BLaER1 (cell line): ENCODE measurements at regions not wholly inside any gene's neighbourhood (a gene's known extent, or its start where the extent isn't known, plus 50 kb on each side); places are given as distances from the start of the nearest gene placed in this dataset.

ENCODE experiments used
- H3K27ac ChIP-seq: shearing (Covaris generic); formaldehyde crosslinking; 2 replicates; pipeline ENCODE4 v1.8.1; 2022
- H3K27me3 ChIP-seq: shearing (Covaris generic); formaldehyde crosslinking; 2 replicates; pipeline ENCODE4 v1.8.1; 2022
- H3K36me3 ChIP-seq: shearing (Covaris generic); formaldehyde crosslinking; 2 replicates; pipeline ENCODE4 v1.8.1; 2022
- H3K4me1 ChIP-seq: shearing (Covaris generic); formaldehyde crosslinking; 2 replicates; pipeline ENCODE4 v1.8.1; 2022
- H3K4me2 ChIP-seq: shearing (Covaris generic); formaldehyde crosslinking; 2 replicates; pipeline ENCODE4 v1.8.1; 2022
- H3K4me3 ChIP-seq: shearing (Covaris generic); formaldehyde crosslinking; 2 replicates; pipeline ENCODE4 v1.8.1; 2022
- H3K9ac ChIP-seq: shearing (Covaris generic); formaldehyde crosslinking; 2 replicates; pipeline ENCODE4 v1.8.1; 2022
- H3K9me3 ChIP-seq: shearing (Covaris generic); formaldehyde crosslinking; 2 replicates; pipeline ENCODE4 v1.8.1; 2022
- H4K20me1 ChIP-seq: shearing (Covaris generic); formaldehyde crosslinking; 2 replicates; pipeline ENCODE4 v1.8.1; 2022
- Cebpa-rat ChIP-seq: shearing (Covaris generic); IDR thresholded peaks from 2 replicates; pipeline ENCODE4 v1.8.1; 2022

- no peaks in the 10 kb centered on the region for H3K4me1 ChIP-seq
- H3K36me3 ChIP-seq = no peaks in the 10 kb centered on the region
- H3K27ac ChIP-seq = no peak overlapping the region
- H3K27me3 ChIP-seq = no peaks in the 10 kb centered on the region
- H3K9ac ChIP-seq = no peak overlapping the region
- H3K4me2 ChIP-seq = no peak overlapping the region
- no peaks in the 10 kb centered on the region for H4K20me1 ChIP-seq
- no peaks in the 10 kb centered on the region for H3K9me3 ChIP-seq
- H3K4me3 ChIP-seq = no peak overlapping the region
- TF ChIP-seq Cebpa-rat = no peak
Observed at GRCh38 chr14:36465178-36465577, 54.9 kb downstream of the NKX2-1 start.

GRCh38 chr14:36462890-36463289 is 57.1 kb downstream of the NKX2-1 start:
- no peak for TF ChIP-seq Cebpa-rat
- Histone ChIP-seq H3K4me2 (no peak overlapping the region), H3K36me3 (no peaks in the 10 kb centered on the region), H4K20me1 (no peaks in the 10 kb centered on the region), H3K9ac (no peak overlapping the region), H3K4me1 (no peaks in the 10 kb centered on the region), H3K4me3 (no peak overlapping the region), H3K27me3 (no peaks in the 10 kb centered on the region), H3K9me3 (no peaks in the 10 kb centered on the region), H3K27ac (no peak overlapping the region)

GRCh38 chr14:36455241-36455627 is 64.8 kb downstream of the NKX2-1 start:
- H3K36me3 ChIP-seq = no peaks in the 10 kb centered on the region
- no peaks in the 10 kb centered on the region for H3K9me3 ChIP-seq
- H3K27ac ChIP-seq = no peak overlapping the region
- H4K20me1 ChIP-seq = no peaks in the 10 kb centered on the region
- no peak overlapping the region for H3K4me2 ChIP-seq
- no peak for TF ChIP-seq Cebpa-rat
- H3K27me3 ChIP-seq = no peaks in the 10 kb centered on the region
- H3K4me3 ChIP-seq = no peak overlapping the region
- no peaks in the 10 kb centered on the region for H3K4me1 ChIP-seq
- H3K9ac ChIP-seq = no peak overlapping the region

GRCh38 chr14:36454599-36455240 is 65.3 kb downstream of the NKX2-1 start:
- H3K4me1 ChIP-seq = no peaks in the 10 kb centered on the region
- H4K20me1 ChIP-seq = no peaks in the 10 kb centered on the region
- no peak overlapping the region for H3K4me3 ChIP-seq
- no peaks in the 10 kb centered on the region for H3K36me3 ChIP-seq
- no peaks in the 10 kb centered on the region for H3K27me3 ChIP-seq
- H3K27ac ChIP-seq = no peak overlapping the region
- no peak overlapping the region for H3K4me2 ChIP-seq
- H3K9ac ChIP-seq = no peak overlapping the region
- TF ChIP-seq Cebpa-rat = no peak
- no peaks in the 10 kb centered on the region for H3K9me3 ChIP-seq

- Histone ChIP-seq H3K27me3 (no peaks in the 10 kb centered on the region), H3K27ac (no peak overlapping the region), H3K4me2 (no peak overlapping the region), H3K4me3 (no peak overlapping the region), H4K20me1 (no peaks in the 10 kb centered on the region), H3K4me1 (no peaks in the 10 kb centered on the region), H3K9me3 (no peaks in the 10 kb centered on the region), H3K36me3 (no peaks in the 10 kb centered on the region), H3K9ac (no peak overlapping the region)
- TF ChIP-seq Cebpa-rat = no peak
Observed at GRCh38 chr14:36452860-36453259, 67.2 kb downstream of the NKX2-1 start.

- Histone ChIP-seq H4K20me1 (no peaks in the 10 kb centered on the region), H3K4me1 (no peaks in the 10 kb centered on the region), H3K36me3 (no peaks in the 10 kb centered on the region), H3K9me3 (no peaks in the 10 kb centered on the region), H3K9ac (no peak overlapping the region), H3K4me2 (no peak overlapping the region), H3K4me3 (no peak overlapping the region), H3K27me3 (no peaks in the 10 kb centered on the region), H3K27ac (no peak overlapping the region)
- TF ChIP-seq Cebpa-rat = no peak
Observed at GRCh38 chr14:36451310-36452065, 68.5 kb downstream of the NKX2-1 start.

- Histone ChIP-seq H3K4me3 (no peak overlapping the region), H3K36me3 (no peaks in the 10 kb centered on the region), H3K9me3 (no peaks in the 10 kb centered on the region), H3K4me2 (no peak overlapping the region), H3K4me1 (no peaks in the 10 kb centered on the region), H3K9ac (no peak overlapping the region), H3K27ac (no peak overlapping the region), H4K20me1 (no peaks in the 10 kb centered on the region), H3K27me3 (no peaks in the 10 kb centered on the region)
- TF ChIP-seq Cebpa-rat = no peak
Observed at GRCh38 chr14:36450550-36450949, 69.5 kb downstream of the NKX2-1 start.

- no peaks in the 10 kb centered on the region for H3K27me3 ChIP-seq
- no peak overlapping the region for H3K4me2 ChIP-seq
- TF ChIP-seq Cebpa-rat = no peak
- no peak overlapping the region for H3K4me3 ChIP-seq
- H3K9me3 ChIP-seq = no peaks in the 10 kb centered on the region
- no peaks in the 10 kb centered on the region for H3K4me1 ChIP-seq
- H3K36me3 ChIP-seq = no peaks in the 10 kb centered on the region
- no peak overlapping the region for H3K27ac ChIP-seq
- H3K9ac ChIP-seq = no peak overlapping the region
- H4K20me1 ChIP-seq = no peaks in the 10 kb centered on the region
Observed at GRCh38 chr14:36449903-36450302, 70.1 kb downstream of the NKX2-1 start.

GRCh38 chr14:36443374-36443773 is 76.7 kb downstream of the NKX2-1 start:
- no peak for TF ChIP-seq Cebpa-rat
- H3K27me3 ChIP-seq = no peaks in the 10 kb centered on the region
- H3K4me2 ChIP-seq = no peak overlapping the region
- H4K20me1 ChIP-seq = no peaks in the 10 kb centered on the region
- H3K9me3 ChIP-seq = no peaks in the 10 kb centered on the region
- no peak overlapping the region for H3K9ac ChIP-seq
- H3K4me3 ChIP-seq = no peak overlapping the region
- no peak overlapping the region for H3K27ac ChIP-seq
- no peaks in the 10 kb centered on the region for H3K4me1 ChIP-seq
- no peaks in the 10 kb centered on the region for H3K36me3 ChIP-seq

GRCh38 chr14:36442824-36443241 is 77.2 kb downstream of the NKX2-1 start:
- Histone ChIP-seq H3K4me3 (no peak overlapping the region), H3K9ac (no peak overlapping the region), H4K20me1 (no peaks in the 10 kb centered on the region), H3K4me1 (no peaks in the 10 kb centered on the region), H3K27ac (no peak overlapping the region), H3K36me3 (no peaks in the 10 kb centered on the region), H3K9me3 (no peaks in the 10 kb centered on the region), H3K27me3 (no peaks in the 10 kb centered on the region), H3K4me2 (no peak overlapping the region)
- no peak for TF ChIP-seq Cebpa-rat
